ENCODE measurements at regions not wholly inside any gene's neighbourhood (a gene's known extent, or its start where the extent isn't known, plus 50 kb on each side); places are given as distances from the start of the nearest gene placed in this dataset.

GRCh38 chr5:4086081-4086480 is 490.4 kb downstream of the IRX1 start:
- no peak for TF ChIP-seq ZNF384 (IDR thresholded peaks at IDR 0.05)
- TF ChIP-seq TARDBP (IDR thresholded peaks at IDR 0.05) = no peak
- no peak for TF ChIP-seq FOXA1 (IDR thresholded peaks at IDR 0.05)
- no peak for TF ChIP-seq PKNOX1 (IDR thresholded peaks at IDR 0.05)
- TF ChIP-seq CTBP1 (IDR thresholded peaks at IDR 0.05; ENCODE audit: borderline replicate concordance) = no peak
- TF ChIP-seq BHLHE40 (IDR thresholded peaks at IDR 0.05; ENCODE audit: borderline replicate concordance) = no peak
- TF ChIP-seq SP1 (IDR thresholded peaks at IDR 0.05) = no peak
- no peak for TF ChIP-seq HDGF (IDR thresholded peaks at IDR 0.05; ENCODE audit: borderline replicate concordance)
- no peak for TF ChIP-seq FOXK2 (IDR thresholded peaks at IDR 0.05)
- no peak for TF ChIP-seq ELF4 (IDR thresholded peaks at IDR 0.05)
- TF ChIP-seq L3MBTL2 (conservative IDR thresholded peaks at IDR 0.05) = no peak
- TF ChIP-seq ARNT (IDR thresholded peaks at IDR 0.05) = no peak
- TF ChIP-seq NFRKB (IDR thresholded peaks at IDR 0.05) = no peak
- no peak for TF ChIP-seq FOXM1 (IDR thresholded peaks at IDR 0.05; ENCODE audit: borderline replicate concordance)

Measured in HEK293T (cell line).